ENCODE measurements at regions not wholly inside any gene's neighbourhood (a gene's known extent, or its start where the extent isn't known, plus 50 kb on each side); places are given as distances from the start of the nearest gene placed in this dataset.

DNA sequence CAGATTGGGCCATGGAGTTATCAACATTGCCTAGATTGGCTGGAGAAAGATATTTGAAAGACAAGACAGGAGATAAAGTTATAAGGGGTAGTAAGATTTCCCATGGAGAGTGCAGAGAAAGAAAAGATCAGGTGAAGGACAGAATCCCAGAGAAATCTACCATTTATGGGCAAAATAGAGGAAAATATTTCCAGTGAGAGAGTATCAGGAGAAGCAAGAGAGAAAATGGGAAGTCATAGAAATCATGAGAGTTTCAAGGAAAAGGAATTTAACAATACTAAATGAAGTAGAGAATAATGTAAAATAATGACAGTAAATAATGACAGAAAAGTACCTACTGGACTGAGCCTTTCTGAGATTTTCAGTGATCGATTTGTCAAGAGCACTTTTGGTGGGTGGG is 447.6 kb upstream of the CHST9 start:
- TF ChIP-seq, protein P1, sequence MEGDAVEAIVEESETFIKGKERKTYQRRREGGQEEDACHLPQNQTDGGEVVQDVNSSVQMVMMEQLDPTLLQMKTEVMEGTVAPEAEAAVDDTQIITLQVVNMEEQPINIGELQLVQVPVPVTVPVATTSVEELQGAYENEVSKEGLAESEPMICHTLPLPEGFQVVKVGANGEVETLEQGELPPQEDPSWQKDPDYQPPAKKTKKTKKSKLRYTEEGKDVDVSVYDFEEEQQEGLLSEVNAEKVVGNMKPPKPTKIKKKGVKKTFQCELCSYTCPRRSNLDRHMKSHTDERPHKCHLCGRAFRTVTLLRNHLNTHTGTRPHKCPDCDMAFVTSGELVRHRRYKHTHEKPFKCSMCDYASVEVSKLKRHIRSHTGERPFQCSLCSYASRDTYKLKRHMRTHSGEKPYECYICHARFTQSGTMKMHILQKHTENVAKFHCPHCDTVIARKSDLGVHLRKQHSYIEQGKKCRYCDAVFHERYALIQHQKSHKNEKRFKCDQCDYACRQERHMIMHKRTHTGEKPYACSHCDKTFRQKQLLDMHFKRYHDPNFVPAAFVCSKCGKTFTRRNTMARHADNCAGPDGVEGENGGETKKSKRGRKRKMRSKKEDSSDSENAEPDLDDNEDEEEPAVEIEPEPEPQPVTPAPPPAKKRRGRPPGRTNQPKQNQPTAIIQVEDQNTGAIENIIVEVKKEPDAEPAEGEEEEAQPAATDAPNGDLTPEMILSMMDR (conservative IDR thresholded peaks at IDR 0.05 in 1 of 2, IDR thresholded peaks at IDR 0.05 in 1 of 2; ENCODE audit: low read depth in 1 of 2, low read length in 2 of 2) = no peak
- no peak for TF ChIP-seq EZH2 (IDR thresholded peaks at IDR 0.05; ENCODE audit: low read length, missing control alignments)

All from fibroblast of lung (primary cell).